NCI-H460 (cell line): ENCODE measurements at regions not wholly inside any gene's neighbourhood (a gene's known extent, or its start where the extent isn't known, plus 50 kb on each side); places are given as distances from the start of the nearest gene placed in this dataset.

Experiments used
- DNase-seq: peaks from one replicate; pipeline ENCODE4 v3.0.0-alpha.2; 2016; ENCODE audit warnings: low read depth; ENCODE audit errors: extremely low read depth

DNA sequence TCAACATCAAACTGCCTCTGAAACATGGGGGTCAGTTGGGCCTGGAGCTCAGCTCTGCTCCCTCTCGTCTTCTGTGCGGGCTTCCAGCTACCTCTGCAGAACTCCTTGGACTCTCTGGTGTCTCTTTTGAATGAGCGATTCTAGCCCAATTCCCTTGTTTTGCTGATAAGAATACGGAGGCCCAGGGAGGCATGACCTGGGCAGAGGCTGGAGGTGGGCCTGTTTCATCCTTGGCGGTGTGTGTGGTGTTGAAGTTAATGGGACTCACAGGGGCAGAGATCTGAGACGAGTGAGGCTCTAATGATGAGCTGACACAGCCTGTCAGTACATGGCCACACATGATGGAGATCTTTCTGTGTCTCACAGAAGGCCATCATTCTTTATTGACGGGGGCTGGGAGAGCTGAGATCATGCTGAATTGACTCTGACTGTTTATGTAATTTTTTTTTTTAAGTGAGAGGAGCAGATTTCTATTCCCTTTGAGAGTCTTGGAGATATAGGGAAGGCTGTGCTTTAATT, 134.5 kb downstream of the URB2 start:
- no peak for DNase-seq

DNA sequence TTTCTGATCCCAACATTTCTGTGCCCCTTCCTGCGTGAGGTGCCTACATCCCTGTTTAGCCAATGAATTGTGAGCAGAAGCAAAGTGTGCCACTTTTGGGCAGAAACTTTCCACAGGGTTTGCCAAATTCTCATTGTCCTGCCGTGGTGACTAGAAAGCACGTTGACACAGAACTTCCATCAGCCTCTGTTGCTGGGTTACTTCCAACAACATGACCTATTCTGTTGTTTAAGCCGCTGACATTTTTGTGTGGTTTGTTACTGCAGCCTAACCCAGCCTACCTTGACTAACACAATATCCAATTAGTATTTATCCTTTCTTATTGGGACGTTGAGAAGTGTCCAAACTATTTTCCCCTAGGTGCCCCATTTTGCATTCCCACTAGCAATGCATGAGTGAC, 136.8 kb downstream of the URB2 start:
- no peak for DNase-seq

DNA sequence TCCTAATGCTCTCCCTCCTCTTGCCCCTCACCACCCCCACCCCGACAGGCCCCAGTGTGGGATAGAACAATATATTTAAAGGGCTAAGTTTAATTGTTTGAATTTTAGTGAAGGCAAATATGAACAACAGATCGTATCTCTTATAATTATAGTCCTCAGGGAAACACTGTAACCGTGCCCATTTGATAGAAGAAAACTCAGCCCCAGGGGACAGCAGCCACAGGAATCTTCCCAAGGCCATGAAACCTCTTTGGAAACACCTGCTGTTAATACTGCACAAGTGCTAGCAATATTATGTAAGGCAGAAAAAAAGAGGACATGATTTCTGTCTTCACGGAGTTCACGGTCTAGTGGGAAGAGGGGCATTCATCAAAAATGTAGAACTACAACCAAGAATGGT, 142.2 kb downstream of the URB2 start:
- no peak for DNase-seq

DNA sequence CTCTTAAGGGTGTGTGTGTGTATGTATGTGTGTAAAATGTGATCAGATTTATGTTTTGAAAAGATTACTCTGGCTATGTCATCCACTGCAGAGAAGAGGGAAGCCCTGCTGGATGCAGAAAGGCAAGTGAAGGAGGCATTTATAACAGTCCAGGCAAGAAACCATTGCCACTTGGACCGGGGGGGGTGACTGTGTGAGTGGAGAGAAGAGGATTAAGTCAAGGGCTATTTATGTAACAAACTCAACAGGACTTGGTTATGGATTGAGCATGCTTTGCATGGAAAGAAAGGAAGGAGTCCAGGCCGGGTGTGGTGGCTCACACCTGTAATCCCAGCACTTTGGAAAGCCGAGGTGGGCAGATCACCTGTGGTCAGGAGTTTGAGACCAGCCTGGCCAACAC, 143.0 kb downstream of the URB2 start:
- no peak for DNase-seq

DNA sequence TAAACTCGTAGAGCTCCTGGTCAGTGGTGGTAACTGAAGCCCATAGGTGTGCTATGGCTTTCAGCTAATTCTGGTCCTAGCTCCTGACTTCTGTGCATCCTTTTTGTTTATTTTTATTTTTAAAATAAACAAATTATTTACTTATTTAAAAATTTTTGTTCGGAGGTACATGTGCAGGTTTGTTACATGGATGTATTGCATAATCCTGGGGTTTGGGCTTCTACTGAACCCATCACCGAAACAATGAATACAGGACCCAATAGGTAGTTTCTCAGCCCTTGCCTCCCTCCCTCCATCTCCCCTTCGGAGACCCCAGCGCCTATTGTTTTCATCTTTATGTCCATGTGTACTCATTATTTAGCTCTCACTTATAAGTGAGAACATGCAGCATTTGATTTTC, 143.8 kb downstream of the URB2 start:
- no peak for DNase-seq

DNA sequence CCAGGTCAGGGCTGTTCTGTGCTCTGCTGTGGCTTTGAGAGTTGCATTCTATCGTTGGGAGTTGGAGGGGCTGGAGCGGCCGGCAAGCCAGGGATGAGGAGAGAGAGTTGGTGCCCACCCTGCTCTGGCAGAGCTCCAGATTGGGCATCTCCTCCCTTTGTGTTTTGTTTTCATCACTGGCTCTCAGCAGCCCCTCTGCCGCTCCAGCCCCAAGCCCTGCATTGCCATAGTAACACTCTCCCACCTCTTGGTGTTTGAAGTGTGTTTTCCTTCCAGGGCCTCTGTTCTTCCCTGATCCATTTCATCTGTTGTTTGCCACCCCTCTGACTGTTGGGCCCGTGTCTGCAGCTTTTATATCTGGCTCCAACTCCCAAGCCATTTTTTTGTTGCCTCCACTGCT, 152.7 kb downstream of the URB2 start:
- no peak for DNase-seq

DNA sequence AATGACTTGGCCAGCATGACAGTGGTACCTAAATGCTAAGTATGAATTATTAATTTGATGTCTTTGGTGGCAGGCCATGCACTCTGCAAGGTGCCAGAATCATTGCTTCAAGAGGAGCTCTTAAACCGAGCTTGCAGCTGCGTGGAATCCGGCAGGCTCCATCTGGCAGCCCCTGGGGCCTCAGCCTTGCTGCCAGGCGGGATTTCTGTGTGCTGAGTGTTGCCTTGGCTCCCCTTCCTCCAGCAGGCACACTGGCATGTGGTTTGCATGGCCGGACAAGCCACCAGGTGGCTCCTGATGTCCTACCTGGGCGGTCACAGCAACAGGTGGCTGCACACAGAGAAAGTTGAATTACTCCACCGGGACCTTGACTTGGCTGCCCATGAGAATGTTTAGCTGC, 155.4 kb downstream of the URB2 start:
- no peak for DNase-seq

DNA sequence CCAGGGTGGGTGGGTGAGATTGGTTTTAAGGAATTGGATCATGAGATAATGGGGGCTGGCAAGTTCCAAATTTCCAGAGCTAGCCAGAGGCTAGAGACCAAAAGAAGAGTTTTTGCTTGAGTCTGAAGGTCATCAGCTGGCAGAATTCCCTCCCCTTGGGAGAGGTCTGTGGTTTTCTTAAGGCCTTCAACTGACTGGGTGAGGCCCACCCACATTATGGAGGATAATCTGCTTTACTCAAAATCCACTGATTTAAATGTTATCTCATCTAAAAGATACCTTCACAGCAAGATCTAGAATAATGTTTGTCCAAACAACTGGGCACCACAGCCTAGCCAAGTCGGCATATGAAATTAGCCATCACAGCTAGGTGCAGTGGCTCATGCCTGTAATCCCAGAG, 156.4 kb downstream of the URB2 start:
- no peak for DNase-seq

DNA sequence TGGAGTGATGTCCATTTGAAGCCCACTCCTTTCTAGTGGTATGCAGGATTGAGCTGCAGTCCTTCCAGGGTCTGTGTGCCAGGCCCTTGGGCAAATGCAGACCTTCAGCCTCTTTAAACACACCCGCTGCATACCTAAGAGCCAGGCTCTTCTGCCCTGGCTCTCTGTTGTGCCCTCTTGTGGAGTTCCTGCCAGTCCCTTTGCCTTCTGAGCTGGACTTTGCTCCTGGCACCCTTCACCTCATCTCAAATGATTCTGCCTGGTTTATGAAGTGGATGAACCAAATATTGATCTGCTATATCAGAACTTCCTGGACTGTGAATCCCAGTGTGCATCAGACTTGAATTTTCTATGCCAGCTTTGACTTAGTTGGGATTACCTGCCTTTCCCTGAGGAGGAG, 158.8 kb downstream of the URB2 start:
- DNase-seq = no peak

DNA sequence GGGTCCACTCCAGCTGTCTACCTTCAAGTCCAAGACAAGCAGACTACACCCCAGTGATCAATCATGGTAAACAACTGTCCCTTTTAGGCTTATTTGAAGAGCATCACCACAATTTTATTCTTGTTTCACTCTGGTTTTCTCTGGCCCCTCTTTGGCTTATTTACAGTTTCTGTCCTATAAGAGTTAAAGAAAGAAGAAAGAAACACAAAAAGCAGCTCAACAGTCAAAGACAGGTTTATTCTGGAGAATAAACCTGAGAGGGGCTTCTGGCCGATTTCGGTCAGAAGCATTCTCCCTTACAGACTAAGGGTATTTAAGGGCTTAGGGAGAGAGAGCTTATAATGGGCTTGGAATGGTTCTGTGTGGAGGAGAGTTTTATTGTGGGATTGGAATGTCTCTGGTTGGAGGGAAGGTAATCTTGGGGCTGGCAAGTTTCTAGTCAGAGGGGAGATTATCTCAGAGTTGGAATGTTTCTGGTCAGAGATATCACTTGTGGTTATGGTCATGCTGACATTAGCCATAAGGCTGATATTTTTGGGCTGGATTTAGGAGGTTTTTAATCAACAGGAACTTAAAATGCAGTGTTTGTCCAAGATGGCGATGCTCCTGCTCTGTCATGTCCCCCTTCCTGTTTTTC, 161.0 kb downstream of the URB2 start:
- DNase-seq = no peak

DNA sequence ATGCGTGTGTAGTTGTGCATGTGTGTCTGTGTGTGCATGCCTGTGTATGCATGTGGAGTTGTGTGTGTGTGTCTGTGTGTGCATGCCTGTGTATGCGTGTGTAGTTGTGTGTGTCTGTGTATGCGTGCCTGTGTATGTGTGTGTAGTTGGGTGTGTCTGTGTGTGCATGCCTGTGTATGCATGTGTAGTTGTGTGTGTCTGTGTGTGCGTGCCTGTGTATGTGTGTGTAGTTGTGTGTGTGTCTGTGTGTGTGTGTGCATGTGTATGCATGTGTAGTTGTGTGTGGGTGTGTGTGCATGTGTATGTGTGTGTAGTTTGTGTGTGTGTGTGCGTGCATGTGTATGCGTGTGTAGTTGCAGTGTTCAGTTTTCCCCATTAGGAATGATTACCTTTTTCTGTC, 162.0 kb downstream of the URB2 start:
- DNase-seq = no peak

DNA sequence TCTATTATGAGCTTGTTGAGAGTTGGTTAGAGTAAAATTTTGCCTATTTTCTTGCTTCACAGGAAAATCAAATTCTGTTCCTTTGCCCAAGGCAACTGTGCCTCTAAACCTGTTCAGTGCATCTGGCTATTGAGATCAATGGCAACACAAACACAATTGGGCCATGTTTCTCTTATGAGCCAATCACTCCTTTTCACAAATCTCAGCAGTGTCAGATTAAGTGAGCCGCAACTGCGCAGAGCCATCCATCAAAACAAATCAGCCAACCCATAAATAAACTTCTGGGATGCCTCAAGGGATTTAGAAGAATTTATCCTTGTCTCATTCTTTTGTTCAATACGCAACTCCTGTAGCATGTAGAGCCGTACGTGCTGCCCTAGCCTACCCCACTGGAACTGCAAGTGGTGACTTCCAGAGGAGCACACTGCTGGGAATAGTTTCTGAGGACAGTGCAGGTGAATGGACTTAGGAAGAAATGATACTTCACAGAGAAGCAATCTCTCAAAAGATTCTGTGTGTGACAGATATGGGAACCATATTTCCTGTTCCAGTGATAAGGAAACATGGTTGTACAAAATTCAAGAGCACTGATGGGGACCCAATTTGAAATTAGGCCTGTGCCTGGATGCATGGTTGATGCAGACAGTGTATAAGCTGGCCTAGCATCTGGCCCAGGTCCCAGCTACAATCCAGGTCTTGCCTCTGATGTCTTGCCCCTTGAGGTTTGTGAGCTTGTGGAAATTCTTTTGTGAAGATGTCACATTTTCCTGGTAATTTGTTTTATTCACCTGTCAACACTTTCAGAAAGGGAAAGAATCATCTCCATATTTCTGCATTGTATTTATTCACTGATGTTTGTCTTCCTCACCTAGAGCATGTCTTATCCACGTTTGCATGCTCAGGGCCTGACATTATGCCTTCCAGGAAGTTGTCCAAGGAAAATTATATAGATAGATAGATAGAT, 166.2 kb downstream of the URB2 start:
- no peak for DNase-seq

DNA sequence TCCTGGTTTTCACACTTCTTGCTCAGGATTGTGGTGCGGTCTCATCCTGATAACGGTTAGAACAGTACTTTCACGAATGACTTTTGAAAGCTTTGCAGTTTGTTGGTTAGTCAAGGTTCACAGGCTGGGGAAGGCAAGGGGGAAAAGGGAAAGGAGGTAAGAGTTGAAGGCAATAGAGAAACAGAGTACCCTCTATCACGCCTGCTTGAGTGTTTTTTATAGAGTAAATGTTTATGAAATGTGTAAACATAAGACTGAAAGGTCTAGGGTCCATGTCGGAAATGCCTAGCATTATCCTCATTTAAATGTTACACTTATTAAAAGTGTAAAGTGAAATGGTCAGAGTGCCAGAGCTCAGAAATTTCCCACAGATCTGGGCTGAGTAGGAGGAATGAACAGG, 167.4 kb downstream of the URB2 start:
- no peak for DNase-seq

DNA sequence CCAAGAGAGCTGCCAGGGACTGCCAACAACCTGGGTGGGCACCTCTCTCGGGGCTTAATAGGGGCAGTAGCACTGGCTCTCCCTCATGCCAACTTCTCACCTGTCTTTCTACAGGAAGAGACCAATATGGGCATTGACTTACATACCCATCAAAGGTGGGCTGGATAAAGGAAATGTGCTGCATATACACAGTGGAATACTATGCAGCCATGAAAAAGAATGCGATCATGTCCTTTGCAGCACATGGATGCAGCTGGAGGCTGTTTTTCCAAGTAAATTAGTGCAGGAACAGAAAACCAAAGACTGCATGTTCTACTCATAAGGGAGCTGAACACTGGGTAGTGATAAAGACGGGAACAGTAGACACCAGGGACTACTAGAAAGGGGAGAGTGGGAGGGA, 172.5 kb downstream of the URB2 start:
- no peak for DNase-seq

DNA sequence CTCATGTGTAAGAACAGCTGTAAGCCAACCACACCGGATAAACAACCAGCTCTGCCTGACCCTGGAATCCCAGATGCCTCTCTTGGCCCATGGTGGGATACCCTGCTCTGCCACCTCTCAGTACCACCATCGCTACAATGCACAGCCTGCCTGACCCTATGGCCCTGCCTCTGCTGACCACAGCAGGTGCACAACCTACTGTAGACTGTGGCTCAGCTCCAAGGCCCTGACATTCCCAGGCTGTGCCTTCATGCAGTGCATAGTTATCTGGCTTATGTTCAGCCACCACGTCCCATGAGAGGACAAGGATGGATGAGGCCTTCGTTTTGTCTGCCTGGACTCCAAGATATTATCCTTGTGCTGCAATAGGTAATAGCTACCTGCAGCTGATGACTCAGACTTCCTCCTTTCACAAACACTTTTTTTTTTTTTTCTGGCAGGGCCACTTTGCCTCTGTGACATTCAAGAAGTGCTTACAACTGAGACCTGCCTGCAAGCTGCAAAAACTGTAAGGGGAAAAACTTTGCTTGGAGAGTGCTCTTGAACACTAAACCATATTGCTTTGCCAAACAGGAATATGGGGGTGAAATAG, 177.7 kb downstream of the URB2 start:
- no peak for DNase-seq

DNA sequence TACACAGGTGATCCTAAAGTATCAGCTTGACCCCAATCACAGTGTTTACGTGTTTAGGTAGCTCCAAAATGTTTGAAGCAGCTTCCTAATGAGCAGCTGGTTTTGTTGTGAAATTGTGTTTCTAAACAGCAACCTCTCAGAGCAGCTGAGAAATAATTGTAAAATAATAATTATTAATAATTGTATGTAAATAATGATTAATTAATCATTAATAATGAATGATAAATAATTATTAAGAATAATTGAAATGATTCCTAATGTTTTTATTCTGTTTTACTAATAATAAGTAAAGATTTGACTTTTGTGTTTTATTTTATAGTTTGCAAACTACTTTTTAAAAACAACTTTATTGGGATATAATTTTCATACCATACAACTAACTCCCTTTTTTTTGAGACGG, 182.2 kb downstream of the URB2 start:
- no peak for DNase-seq

DNA sequence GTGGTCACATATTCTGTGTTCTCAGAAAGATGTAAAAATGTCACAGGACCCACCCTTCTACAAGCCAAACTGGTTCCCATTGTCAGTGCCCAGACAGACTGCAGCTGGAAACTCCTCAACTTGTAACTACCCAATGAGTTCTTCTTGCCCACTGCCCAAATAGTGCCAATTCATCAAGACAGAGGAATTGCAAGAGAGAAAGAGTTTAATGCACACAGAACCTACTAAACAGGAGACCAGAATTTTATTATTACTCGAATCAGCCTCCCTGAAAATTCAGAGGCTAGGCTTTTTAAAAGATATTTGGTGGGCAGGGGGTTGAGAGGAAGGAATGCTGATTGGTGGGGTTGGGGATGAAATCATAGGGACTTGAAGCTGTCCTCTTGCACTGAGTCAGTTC, 184.1 kb downstream of the URB2 start:
- no peak for DNase-seq

DNA sequence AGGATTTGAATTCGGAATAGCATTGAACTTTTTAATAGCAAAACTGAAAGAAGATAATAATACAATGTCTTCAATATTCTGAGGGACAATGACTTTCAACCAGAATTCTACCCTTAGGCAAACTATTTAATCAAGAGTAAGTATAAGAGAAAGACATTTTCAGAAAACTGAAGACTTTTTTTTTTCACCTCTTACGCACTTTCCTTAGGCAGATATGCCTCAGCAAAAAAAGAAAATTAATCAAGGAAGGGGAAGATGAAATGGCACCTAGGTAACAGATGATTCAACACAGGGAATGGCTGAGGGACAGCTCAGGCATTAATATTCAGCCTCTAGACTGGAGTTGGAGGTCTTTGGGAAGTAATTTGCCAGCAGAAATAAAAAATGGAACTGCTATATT, 184.9 kb downstream of the URB2 start:
- DNase-seq = no peak

DNA sequence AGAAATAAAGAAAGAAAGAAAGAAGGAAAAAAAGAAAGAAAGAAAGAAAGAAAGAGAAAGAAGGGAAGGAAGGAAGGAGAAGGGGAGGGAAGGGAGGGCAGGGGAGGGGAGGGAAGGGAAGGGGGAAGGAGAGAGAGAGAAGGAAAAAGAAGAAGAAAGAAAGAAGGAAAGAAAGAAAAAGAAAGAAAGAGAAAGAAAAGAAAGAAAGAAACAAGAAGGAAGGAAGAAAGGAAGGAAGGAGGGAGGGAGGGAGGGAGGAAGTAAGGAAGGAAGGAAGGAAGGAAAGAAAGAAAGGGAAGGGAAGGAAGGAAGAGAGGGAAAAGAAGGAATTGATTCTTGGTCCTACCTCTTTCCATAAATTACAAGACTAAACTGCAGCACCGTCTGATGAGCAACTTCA, 186.1 kb downstream of the URB2 start:
- DNase-seq = no peak

DNA sequence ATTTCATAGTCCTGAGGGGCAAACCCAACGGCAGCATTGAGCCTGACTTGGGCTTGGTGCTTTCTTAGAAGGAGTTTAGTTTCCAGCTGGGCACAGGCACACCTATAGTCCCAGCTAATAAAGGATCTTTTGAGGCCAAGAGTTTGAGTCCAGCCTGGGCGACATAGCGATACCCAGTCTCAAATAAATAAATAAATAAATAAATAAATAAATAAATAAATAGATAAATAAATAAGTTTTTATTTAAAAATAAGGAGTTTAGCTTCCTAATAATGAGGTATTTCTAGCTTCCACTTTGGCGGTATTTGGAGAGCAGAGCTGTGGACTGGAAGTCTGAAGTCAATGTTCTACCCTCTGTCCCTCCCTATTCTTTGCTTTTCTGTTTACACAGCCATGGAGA, 186.6 kb downstream of the URB2 start:
- DNase-seq = no peak

DNA sequence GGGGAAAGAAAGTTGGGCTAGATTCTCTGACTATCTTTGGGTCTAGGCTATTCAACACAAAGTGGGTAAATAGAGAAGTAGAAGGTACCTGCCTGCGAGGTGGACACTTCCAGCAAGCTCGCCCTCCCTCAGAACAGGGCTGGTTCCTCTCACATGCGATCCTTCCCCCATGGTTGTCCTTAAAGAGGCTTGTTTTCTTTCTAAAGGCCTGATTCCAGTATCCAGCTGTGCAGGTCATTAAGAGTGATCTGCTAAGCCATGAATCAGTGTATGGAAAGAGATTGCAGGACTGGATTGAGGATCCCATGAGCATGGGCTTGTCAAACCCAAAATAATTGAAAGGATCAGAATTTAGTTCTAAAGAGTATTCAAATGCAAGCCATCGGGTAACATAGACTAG, 189.0 kb downstream of the URB2 start:
- DNase-seq = no peak

DNA sequence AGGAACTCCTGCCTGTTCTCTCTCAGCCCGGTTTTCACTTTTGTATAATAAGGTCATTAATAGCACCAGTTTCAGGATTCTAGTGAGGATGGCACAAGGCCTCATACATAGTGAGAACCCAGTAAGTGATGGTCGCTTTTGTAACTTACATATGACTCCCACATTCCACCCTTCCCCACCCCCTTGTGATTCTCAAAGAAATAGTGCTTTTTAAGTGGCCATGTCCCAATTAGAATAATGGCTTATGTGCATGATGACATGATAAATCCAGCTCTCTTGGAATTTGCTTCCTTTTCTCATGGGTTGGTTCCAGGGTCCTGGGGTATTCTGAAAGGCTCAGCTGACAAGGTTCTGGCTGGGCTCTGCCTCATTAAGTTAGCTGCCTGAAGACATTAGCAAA, 189.9 kb downstream of the URB2 start:
- no peak for DNase-seq
